K562 (cell line): ENCODE measurements at regions not wholly inside any gene's neighbourhood (a gene's known extent, or its start where the extent isn't known, plus 50 kb on each side); places are given as distances from the start of the nearest gene placed in this dataset.

ENCODE experiments used
- CTCF ChIP-seq, 3 experiments: IDR thresholded peaks in 2 of 3; conservative IDR thresholded peaks in 1 of 3; 2 replicates each; pipeline ENCODE4 v1.5.1; 2011 to 2012; ENCODE audit warnings: low read length in 3 of 3, mild to moderate bottlenecking in 3 of 3, control low read depth in 2 of 3, improper control_type of control experiment in 1 of 3, inconsistent platforms in 1 of 3, low read depth in 1 of 3, mixed read lengths in 1 of 3, moderate library complexity in 1 of 3; ENCODE audit not compliant: insufficient read depth in 2 of 3
- EZH2 ChIP-seq: IDR thresholded peaks from 2 replicates; pipeline ENCODE4 v1.6.1; 2012; ENCODE audit warnings: low read depth, mild to moderate bottlenecking, inconsistent platforms, low read length, borderline replicate concordance
- GTF2F1 ChIP-seq: IDR thresholded peaks from 2 replicates; pipeline ENCODE4 v1.6.1; 2011; ENCODE audit warnings: low read depth, low read length, improper control_type of control experiment
- HMGXB4 ChIP-seq: sonication (generic); formaldehyde crosslinking; IDR thresholded peaks from 2 replicates; pipeline ENCODE4 v1.8.1; 2023; ENCODE audit warnings: mild to moderate bottlenecking, missing genetic modification reagents
- MLX ChIP-seq, 2 experiments: fragments of 450-650 bp in 1 of 2; sonication (generic) in 1 of 2; formaldehyde crosslinking; conservative IDR thresholded peaks; 2 replicates each; pipeline versions ENCODE4 v1.4.0 to v1.8.1; 2020 to 2022; ENCODE audit warnings: mild to moderate bottlenecking in 1 of 2, missing genetic modification reagents in 1 of 2
- NKRF ChIP-seq: fragments of 450-650 bp; IDR thresholded peaks from 2 replicates; pipeline ENCODE4 v1.6.1; 2016; ENCODE audit warnings: borderline replicate concordance
- NRF1 ChIP-seq, 2 experiments: fragments of 450-650 bp; IDR thresholded peaks in 1 of 2; conservative IDR thresholded peaks in 1 of 2; 2 replicates each; pipeline ENCODE4 v1.6.1; 2014; ENCODE audit warnings: mild to moderate bottlenecking in 2 of 2
- POLR2A ChIP-seq: fragments of 450-650 bp; conservative IDR thresholded peaks from 2 replicates; pipeline ENCODE4 v1.6.1; 2016
- RERE ChIP-seq: sonication (generic); formaldehyde crosslinking; IDR thresholded peaks from 2 replicates; pipeline ENCODE4 v1.8.0; 2023; ENCODE audit warnings: missing genetic modification reagents, mild to moderate bottlenecking, borderline replicate concordance
- SFPQ ChIP-seq: fragments of 200-400 bp; formaldehyde crosslinking; IDR thresholded peaks from 2 replicates; pipeline ENCODE4 v1.6.1; 2017; ENCODE audit warnings: mild to moderate bottlenecking, low read depth, low read length, moderate library complexity
- SIN3A ChIP-seq, 2 experiments: fragments of 150-350 bp in 1 of 2; IDR thresholded peaks; 2 replicates each; pipeline ENCODE4 v1.6.1; 2011 to 2016; ENCODE audit warnings: borderline replicate concordance in 2 of 2, low read depth in 2 of 2, low read length in 2 of 2, mild to moderate bottlenecking in 2 of 2, moderate library complexity in 2 of 2; ENCODE audit not compliant: control insufficient read depth in 1 of 2
- ZNF444 ChIP-seq: fragments of 250-450 bp; sonication (Bioruptor Pico); IDR thresholded peaks from 2 replicates; pipeline ENCODE4 v1.4.0; 2020; ENCODE audit warnings: mild to moderate bottlenecking, moderate library complexity

GRCh38 chr1:88284066-88284465 is 400.0 kb upstream of the PKN2 start:
- TF ChIP-seq SIN3A (IDR thresholded peaks at IDR 0.05; ENCODE audit: borderline replicate concordance in 2 of 2, control insufficient read depth in 1 of 2, low read depth in 2 of 2, low read length in 2 of 2) (no peak), MLX (CRISPR knock-in tag; conservative IDR thresholded peaks at IDR 0.05) (no peak), NKRF (no peak), HMGXB4 (no peak), GTF2F1 (no peak), POLR2A (no peak), EZH2 (no peak), CTCF (IDR thresholded peaks at IDR 0.05 in 2 of 3, conservative IDR thresholded peaks at IDR 0.05 in 1 of 3; ENCODE audit: insufficient read depth in 2 of 3, low read depth in 1 of 3, low read length in 3 of 3) (no peak), NRF1 (conservative IDR thresholded peaks at IDR 0.05 in 1 of 2, IDR thresholded peaks at IDR 0.05 in 1 of 2) (no peak), SFPQ (no peak), RERE (CRISPR knock-in tag) (no peak), ZNF444 (no peak)
